ENCODE measurements at regions not wholly inside any gene's neighbourhood (a gene's known extent, or its start where the extent isn't known, plus 50 kb on each side); places are given as distances from the start of the nearest gene placed in this dataset.
"Not testable (repeated sequence)": the region's sequence is repeated elsewhere in the genome, so short reads cannot be mapped to it uniquely, and the experiment has no call there.

DNA sequence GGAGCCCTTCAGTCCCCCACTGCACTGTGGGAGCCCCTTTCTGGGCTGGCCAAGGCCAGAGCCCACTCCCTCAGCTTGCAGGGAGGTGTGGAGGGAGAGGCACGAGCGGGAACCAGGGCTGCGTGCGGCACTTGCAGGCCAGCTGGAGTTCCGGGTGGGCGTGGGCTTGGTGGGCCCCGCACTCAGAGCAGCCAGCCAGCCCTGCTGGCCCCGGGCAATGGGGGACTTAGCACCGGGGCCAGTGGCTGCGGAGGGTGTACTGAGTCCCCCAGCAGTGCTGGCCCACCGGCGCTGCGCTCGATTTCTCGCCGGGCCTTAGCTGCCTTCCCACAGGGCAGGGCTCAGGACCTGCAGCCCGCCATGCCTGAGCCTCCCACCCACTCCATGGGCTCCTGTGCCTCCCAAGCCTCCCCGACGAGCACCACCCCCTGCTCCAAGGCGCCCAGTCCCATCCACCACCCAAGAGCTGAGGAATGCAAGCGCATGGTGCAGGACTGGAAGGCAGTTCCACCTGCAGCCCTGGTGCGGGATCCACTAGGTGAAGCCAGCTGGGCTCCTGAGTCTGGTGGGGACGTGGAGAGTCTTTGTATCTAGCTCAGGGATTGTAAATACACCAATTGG is 776.2 kb downstream of the KCTD8 start:
- not testable (repeated sequence) for DNase-seq

- no peak for DNase-seq
Observed at GRCh38 chr4:43680421-43680820, 768.2 kb downstream of the KCTD8 start.

DNA sequence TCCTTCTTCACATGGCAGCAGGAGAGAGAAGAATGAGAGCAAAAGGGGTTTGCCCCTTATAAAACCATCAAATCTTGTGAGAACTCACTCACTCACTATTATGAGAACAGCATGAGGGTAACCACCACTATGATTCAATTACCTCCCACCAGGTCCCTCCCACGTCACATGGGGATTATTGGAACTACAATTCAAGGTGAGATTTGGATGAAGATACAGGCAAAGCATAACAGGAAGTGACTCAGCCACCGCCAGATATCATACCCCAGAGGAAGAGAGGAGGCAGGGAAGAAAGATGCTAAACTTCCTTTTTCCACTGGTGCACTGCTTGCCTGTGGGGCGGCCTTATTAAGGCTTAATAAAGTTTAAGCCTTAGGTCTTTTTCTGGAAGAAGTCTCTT is 766.1 kb downstream of the KCTD8 start:
- DNase-seq = no peak

DNA sequence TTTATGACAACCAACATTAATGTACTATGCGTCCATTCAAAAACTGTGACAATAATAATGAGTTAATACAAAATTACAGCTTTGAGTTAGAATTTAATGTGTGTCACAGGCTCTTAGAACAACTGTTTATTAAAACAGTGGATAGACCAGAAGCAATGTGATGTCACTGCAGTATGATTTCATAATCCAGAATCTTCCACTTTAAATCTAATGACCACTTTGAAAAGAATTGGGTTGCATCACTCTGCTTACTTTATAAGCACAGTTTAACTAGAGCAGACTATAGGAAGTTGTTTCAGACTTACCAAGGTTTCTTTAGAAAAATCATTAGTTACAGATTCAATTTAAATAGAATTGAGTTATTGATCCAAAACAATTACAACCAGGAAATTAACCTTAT is 758.5 kb downstream of the KCTD8 start:
- no peak for DNase-seq

DNA sequence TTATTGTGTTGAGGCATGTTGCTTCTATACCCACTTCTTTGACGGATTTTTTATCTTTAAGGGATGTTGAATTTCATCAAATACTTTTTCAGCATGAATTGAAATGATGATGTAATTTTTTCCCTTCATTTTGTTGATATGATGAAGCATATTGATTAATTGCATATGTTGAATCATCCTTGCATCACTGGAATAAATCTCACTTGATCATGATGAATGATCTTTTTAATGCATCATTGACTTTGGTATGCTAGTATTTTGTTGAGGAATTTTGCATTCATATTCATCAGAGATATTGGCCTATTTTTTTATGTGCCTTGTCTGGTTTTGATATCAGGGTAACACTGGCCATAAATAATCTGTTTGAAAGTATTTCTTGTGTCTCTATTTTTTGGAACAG is 754.7 kb downstream of the KCTD8 start:
- no peak for DNase-seq

GRCh38 chr4:43709443-43709842 is 739.2 kb downstream of the KCTD8 start:
- no peak for DNase-seq

- DNase-seq = no peak
Observed at GRCh38 chr4:43716721-43717395, 731.8 kb downstream of the KCTD8 start.

DNA sequence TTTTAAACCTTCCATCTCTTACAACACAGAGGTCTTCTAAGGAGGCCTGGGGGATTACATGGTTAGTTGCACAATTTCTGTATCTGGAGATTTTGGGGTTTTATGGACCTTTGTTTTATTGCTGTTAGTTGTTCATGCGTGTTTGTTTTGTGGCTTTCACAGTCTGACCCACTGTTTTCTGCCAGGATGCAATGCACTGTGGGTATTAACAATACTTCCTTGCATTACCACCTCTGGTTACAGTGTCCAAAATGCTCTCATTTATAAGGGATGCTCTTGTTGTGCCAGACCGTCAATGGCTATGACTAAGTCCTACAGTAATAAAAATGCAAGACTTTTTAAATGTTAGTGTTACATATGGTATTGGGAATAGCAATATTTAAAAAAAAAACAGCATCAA is 730.2 kb downstream of the KCTD8 start:
- no peak for DNase-seq

DNA sequence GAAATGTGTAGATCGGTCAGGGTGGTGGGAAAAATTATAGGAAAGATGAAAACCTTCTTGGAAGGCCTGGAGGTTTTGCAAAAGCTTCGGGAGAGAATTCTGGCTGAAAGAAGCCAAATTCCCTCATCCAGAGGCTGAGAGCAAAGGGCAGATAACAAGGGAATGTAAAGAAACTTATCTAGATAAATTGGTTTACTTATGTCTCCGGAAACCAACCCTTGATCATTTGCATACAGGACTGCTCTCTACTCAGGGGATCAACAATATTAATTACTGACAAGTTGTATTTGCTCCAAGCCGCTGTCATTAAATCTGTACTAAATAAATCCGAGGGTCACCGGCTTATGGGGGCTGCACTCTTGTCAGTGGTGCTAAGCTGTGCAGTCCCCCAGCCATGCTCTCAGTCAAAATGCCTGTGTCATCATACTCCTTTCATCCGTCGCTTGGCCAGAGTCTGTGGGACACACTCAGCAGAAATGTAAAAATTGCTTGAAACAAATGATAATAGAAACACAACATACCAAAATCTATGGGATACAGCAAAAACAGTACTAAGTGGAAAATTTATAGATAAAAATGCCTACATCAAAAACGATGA is 715.7 kb downstream of the KCTD8 start:
- no peak for DNase-seq

DNA sequence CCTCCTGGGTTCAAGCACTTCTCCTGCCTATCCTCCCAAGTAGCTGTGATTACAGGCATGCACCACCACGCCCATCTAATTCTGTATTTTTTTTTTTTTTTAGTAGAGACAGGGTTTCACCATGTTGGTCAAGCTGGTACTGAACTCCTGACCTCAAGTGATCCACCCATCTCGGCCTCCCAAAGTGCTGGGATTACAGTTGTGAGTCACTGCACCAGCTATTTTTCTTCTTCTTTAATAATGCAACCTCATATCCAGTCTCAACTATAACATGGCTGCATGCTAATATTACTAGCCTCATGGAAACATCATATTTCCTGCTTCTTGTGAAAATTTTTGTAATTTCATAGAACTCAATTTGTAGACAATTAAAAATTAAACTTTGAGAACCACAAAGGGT is 706.5 kb downstream of the KCTD8 start:
- no peak for DNase-seq

DNA sequence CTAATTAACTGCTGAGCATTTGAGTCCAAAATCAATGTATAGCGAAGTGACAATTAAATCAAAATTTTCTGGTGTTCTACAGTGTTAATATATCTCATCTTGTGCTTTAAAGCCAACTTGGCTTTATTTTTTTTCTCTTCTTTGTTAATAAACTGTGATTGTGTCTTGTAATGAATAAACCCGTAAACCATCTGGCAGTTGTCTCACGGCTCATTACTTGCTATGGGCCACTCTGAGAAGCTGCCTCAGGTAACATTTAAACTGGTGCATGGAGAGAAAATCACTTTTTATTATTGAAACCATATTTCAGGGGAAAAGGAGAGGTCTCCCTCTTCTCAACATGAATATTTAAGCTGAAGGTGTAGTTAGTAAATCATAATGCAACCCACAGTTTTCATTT is 694.0 kb downstream of the KCTD8 start:
- no peak for DNase-seq

DNA sequence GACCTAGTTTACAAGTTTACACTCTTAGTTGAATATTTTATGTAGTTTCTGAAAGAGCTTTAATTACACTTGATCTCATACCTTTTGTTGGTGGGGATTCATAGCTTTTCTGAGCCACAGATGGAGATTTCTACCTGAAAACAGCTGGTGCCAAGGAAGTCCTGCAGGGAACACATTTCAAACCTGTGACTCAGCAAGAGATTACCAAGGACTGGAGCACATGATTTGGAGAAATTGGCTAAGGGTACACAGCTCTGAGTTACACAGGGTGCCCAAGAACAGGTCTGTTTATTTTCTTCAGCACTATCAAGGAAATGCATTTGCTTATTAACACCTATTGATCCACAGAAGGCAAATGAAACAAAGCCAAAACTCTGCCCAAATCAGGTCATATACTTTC is 691.5 kb downstream of the KCTD8 start:
- DNase-seq = no peak

DNA sequence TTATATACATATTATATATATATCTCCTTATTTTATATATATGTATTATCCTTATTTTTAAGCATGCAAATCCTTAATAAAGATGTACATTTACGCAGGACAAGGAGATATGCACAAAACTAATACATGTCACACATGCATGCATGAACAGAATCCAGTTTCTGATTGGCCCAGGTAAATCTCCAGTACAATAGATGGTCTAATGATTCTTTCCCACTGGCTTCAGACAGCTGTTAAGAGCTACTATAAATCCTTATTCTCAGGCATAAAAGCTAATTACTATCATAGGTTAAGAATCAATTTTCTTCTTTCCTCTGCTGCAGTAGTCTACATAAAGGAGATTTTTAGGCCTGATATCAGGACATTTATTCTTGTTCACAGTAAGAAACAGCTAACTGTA is 689.8 kb downstream of the KCTD8 start:
- no peak for DNase-seq

- no peak for DNase-seq
Observed at GRCh38 chr4:43763029-43763610, 685.5 kb downstream of the KCTD8 start.

DNA sequence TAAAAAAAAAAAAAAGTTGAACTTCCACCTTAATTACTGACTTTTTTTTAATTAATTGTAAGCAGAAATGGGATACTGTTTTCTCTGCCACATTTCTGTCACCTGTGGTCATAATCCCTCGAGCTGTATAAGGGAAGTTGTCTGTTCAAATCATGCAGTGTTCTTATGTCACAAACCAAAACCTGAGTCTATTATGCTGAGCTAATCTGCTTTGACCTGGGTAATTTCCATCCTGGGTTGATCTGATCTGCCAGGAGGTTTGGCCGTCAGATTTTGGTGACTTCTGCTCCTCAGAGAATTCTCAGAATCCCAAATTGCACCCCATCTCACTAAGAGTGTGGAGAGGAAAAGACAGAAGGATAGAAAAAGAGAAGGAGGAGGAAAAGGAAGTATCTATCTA is 683.1 kb downstream of the KCTD8 start:
- DNase-seq = no peak

DNA sequence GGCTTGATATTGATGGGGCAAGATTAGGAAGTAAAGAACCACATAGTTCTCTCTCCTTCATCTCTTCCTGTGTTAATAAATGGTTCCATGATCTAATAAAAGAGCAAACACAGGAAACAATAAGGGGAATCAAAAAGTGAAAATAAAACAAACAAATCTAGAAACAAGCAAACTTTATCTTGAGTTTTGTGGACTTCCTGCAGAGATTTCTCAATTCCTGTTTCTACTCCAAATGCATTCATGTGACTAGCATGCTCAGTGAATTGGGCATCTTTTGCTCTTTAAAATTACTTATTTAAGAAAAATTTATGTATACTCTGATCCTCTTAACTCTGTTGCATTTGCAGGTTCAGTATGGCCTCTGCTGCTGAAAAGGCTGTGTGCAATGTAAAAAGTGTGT is 682.0 kb downstream of the KCTD8 start:
- no peak for DNase-seq

- DNase-seq = peak; percentile 40
Observed at GRCh38 chr4:43776371-43776770, 672.2 kb downstream of the KCTD8 start.

DNA sequence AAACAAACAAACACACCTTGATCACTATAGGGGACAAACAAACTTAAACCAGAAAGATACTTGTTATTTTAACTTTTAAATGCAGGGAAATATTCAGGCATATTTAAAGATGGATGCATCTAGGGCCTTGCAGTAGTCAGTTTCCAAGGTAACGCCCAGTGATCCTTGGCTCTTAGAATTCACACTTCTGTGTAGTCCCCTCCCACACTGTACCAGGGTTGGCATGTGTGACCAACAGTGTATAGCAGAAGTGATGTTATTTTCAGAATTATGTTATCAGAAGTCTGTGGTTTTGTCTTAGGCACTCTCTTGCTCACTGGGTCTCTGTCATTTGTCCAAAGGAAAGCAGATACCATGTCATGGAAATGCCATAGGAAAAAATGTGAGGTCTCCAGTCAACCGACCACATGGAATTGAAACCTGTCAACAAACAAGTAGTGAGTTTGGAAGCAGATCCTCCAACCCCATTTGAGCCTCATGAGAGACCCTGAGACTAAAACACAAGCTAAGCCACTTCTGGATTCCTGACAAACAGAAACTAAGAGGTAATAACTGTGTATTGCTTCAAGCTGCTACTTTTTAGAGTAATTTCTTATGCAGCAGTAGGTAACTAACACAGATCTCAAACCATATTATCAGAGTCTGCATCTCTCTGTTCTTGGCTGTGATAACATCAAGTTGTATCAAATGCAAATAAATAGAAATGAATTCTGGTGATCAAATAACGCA is 670.3 kb downstream of the KCTD8 start:
- no peak for DNase-seq

DNA sequence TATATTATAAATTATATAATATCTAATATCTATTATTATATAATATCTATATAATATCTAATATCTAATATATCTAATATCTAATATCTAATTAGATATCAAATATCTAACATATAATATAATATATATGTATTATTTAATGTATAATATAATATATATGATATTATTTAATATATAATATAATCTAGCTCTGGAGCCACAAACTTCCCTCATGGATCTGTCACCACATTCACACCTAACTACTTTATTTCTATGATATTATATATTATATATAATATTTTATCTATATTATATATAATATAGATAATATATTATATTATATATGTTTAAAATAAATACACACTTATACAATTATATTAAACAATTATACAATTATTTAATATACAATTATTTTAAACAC is 667.5 kb downstream of the KCTD8 start:
- DNase-seq = no peak

GRCh38 chr4:43782391-43782790 is 666.2 kb downstream of the KCTD8 start:
- no peak for DNase-seq

GRCh38 chr4:43816116-43816515 is 632.5 kb downstream of the KCTD8 start:
- no peak for DNase-seq

DNA sequence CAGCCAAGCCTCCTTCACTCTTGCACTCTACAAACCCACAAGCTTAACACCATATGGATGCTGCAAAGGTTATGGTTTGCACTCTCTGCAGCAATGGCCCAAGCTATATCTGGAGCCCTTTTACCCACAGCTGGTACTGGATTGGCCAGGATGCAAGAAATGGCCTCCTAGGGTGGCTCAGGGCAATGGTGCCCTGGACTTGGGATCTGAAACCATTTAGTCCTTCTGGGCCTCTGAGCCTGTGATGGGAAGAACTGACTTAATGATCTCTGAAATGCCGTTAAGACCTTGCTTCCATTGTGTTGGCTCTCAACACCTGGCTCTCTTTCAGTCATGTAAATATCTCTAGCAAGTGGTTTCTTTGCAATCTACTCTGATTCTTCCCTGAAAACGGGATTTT is 626.0 kb downstream of the KCTD8 start:
- DNase-seq = no peak

GRCh38 chr4:43835869-43836268 is 612.7 kb downstream of the KCTD8 start:
- no peak for DNase-seq

DNA sequence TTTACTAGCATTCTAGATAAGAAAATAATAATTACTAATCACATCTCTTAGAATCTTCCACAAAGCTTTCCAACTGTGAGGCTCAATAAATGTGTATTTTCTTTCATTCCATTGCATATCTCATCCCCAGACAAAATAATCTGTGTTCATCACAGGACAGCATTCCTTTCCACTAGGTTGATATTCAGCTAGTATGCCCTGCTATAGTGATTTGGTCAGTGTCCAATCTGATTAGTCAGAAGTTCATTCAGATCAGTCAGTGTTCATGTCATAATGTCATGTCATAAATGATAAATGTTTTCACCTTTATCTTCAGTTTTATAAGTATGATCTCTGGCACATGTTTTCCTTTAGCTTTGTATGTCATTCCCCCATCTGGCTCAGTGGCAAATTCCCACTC is 611.4 kb downstream of the KCTD8 start:
- no peak for DNase-seq

Measured in hematopoietic multipotent progenitor cell treated with erythropoietin and hydrocortisone succinate and interleukin-3 and kit ligand, for 6 days (in vitro differentiated cells).